HG03064 (cell line): ENCODE measurements at regions not wholly inside any gene's neighbourhood (a gene's known extent, or its start where the extent isn't known, plus 50 kb on each side); places are given as distances from the start of the nearest gene placed in this dataset.

ENCODE experiments used
- ATAC-seq: cut with Tn5 transposase; IDR thresholded peaks from one replicate; pipeline ENCODE4 v1.9.1; 2021; ENCODE audit warnings: low read depth; ENCODE audit not compliant: unreplicated experiment

DNA sequence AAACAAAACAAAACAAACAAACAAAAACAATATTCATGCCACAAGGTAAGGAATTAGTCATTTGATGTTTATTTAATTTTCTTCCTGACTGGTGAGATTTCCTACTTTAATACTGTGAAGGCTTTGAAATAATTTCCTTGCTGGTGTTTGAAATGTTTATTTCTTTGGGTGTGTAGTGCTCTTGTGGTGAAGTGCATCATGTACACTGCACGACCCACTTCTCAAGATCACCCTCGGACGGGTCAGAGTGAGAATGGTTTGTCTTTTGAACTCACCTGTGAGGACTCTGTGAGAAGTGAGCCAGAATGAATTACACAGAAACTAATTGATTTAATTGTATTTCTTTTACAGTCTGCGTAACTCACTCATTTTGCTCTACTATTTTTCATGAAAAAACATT is 1211.5 kb downstream of the SORCS1 start:
- ATAC-seq: no peak

DNA sequence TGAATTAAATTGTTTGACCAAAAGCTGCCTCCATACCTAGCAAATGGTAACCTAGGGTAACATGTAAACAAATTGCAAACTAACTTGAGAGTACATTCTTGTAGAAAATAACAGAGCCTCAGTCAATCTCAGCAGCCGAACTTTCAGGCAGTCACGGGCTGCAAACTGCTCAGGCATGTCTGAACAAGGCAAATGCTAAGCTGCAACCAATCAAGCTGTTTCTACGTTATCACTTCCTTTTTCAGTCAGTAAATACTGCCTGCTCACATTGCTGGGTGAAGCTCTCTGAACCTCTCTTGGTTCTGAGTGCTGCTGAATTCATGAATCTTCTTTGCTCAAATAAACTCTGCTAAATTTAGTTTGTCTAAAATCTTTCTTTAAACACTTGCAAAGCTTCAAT is 1212.4 kb downstream of the SORCS1 start:
- peak; percentile 89 for ATAC-seq

DNA sequence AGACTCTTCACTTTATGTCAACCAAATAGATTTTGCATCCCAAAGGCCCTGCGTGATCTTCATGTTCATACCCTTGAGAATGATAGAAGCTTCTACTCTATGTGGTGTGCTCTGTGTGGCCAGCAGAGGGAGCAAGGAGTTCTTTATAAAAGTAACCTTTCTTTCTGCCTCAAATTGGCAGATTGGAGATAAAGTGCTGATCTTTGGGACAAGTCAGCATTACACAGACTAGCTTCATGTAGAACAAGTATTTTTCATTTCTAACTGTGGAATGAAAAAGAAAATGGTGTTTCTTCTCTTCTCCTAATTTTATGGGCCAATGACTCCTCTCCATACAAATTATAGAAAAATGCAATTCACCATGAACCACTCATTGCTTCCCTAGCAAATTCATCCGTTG is 1214.1 kb downstream of the SORCS1 start:
- ATAC-seq: no peak

DNA sequence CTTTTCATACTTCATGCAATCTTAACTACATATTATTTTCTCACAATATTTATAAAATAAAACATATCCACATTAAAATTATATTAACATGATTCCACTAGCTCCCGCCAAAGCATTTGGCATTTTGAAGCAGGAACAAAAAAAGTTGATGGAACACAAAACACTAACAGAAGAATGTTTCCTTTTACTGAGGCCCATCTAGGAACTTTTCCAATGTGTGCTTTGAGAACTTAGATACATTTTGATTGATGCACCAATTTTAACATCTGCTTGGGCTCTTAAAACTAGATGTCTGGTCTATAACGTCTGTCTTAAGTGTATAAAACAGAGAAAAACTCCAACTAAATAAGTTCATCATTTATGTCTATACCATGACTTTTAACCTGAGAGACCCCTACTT is 1214.8 kb downstream of the SORCS1 start:
- ATAC-seq: no peak

DNA sequence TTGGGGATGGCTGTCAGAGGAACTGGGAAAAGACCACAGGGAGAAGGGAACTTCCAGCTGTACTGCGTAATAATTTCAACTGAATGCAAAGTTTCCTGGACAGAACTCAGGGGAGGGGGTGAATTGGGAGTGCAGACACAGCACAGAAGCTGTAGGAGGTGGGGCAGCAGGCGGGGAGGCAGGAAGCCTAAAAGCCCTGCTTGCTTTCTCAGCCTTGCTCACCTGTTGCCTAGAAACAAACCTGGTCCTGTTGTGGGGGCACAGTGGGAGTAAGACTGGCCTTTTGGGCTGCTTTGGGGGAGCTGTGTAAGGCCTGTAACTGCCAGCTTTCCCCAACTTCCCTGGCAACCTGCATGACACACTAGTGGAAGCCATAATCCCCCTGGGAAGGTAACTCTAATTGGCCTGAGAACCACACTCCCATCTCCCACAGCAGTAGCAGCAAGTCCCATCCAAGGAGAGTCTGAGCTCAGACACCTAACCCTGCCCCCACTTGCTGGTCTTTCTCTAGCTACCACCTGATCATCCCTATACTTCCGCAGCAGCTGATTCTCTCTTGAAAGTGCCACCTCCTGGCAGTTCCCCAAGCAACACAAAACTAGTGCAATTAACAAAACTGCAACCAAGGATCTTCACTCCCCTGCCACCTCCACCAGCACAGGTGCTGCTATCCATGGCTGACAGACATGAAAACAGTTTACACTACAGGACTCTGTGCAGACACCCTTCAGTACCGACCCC is 1239.3 kb downstream of the SORCS1 start:
- no peak for ATAC-seq

DNA sequence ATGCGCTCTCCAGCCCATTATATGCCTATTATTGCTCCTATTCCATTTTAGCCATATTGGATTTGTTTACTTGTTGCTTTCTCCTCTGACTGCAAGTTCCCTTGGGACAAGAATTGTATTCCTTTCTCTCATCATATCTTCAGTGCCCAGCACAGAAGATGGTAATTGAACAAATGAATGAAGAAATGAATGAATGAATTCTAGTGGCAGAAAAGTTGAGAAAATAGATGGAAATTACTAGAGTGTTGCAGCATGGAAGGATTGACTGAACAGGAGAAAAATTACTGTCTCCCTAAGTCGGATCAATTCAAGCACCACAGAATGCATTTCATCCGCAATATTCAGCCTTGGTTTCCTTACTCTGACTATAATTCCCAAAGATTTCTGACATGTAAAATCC is 1243.2 kb downstream of the SORCS1 start:
- no peak for ATAC-seq

DNA sequence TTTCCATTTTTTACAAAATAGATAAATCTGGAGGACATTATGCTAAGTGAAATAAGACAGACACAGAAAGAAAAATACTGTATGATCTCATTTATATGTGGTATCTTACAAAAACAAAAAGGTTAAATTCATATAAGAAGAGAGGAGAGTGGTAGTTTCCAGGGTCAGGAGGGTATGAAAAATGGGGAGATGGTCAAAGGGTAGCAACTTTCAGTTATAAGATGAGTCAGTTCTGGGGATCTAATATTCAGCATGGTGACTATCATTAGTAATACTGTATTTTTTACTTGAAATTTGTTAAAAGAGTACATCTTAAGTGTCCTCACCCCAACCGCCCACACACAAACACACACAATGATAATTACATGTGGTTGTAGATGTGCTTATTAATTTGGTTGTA is 1250.1 kb downstream of the SORCS1 start:
- no peak for ATAC-seq

DNA sequence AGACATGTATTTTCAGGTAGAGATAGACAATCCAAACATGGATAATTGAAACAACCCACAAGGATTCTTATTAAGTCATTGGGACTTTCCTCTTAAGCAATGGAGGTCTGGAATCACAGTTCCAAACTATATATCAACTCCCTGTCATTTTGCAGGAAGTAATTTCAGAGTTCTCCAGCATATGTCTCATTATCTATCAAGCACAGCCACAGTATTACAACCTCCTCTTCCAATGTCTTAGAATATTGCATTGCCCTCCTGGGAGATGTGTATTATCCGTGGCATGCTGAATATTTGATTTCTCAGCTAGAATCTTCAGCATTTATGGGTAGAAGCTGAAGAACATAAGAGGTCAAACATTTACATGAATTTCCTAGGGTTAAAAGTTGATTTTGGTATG is 1255.8 kb downstream of the SORCS1 start:
- no peak for ATAC-seq

DNA sequence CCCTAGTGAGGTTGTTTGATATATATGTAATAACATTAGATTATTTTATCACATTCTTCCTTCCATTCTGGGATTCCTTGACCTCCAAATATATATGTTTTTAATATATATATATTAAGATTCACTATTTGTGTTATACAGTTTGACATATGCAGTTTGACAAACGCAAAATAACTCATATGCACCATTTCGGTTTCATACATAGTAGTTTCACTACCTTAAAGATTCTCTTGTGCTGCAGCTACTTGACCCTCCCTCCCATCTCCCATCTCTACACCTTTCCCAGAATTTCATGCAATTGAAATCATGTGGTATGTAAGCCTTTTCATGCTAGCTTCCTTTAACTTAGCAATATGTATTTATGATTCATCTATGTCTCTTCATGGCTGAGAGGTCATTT is 1244.4 kb downstream of the SORCS3 start:
- ATAC-seq: no peak

DNA sequence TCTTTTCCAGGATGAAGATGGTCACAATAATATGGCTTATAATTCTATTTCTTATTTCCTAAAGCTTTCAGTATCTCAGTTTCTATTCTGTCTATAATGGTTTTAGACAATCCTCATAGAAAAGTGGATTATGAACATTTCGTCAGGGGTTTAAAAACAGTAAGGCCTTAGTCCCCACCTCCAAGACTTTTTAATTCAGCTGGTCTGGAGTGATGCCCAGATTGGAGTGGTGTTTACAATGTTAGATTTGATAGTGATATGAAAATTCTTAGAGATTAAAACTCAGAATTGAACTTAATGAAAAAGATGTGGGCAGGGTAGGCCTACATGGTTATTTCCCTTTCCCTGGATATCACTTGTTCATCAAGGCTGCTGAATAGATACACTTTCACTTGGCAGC is 1238.3 kb downstream of the SORCS3 start:
- ATAC-seq: no peak

DNA sequence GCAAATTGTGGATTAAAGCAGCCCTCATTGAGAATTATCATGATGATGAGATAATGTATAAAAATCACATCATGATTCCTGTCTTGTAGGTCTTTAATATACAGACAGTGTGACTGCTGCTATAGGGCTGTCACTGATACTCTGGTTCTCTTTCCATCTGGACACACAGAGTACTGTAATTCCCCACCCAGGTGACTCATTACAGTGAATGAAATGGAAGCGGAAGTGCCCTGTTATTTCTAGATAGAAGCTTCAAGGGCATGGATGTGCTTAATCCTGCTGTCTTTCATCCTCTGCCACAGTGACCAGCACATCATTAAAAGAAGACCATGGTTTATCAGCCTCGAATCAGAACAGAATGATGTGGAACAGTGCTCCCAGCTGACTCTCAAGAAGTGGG is 1234.0 kb downstream of the SORCS3 start:
- no peak for ATAC-seq

DNA sequence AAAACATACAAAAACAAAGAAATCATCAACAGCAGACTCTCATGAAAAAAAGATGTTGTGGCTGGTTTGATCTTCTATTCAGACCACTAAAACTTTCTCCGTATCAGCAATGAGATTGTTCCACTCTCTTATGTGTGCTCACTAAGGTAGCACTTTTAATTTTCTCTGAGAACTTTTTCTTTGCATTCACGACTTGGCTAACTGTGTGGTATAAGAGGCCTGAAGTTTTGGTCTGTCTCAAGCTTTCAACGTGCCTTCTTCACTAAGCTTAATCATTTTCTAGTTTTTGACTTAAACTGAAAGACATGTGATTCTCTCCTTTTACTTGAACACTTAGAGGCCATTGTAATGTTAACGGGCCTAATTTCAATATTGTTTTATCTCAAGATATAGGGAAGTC is 1231.6 kb downstream of the SORCS3 start:
- ATAC-seq: no peak

DNA sequence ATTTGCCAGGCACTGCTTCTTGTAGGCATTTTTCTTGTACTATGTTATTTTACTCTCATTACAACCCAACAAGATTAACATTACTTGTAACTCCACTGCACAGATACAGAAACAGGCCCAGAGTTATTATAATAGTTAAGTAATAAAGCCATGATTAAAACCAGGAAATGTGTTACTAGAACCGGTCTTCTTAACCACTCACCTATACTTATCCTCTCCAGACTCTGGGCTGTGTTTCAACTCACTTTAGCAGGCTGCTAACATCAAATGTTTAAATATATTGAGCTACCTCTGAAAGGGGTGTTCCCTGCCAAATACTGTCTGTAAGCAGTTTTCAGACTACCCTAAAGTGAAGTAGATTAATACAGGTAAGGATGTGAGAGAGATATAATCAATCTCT is 1227.8 kb downstream of the SORCS3 start:
- no peak for ATAC-seq

DNA sequence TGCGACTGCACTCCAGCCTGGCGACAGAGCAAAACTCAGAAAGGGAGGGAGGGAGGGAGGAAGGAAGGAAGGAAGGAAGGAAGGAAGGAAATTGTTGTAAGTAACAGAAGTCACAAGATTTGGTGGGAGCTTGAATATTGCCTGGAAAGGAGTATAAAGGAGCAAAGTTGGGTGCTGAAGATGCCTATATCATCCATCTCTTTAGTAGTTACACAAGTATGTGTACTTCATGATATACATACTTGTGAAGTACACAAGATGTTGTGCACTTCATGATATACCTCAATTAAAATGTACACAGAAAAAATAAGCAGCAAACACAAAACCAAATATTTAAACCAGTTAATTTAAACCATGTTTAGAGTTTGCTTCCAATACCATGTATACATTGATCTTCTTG is 1223.8 kb downstream of the SORCS3 start:
- ATAC-seq: no peak

DNA sequence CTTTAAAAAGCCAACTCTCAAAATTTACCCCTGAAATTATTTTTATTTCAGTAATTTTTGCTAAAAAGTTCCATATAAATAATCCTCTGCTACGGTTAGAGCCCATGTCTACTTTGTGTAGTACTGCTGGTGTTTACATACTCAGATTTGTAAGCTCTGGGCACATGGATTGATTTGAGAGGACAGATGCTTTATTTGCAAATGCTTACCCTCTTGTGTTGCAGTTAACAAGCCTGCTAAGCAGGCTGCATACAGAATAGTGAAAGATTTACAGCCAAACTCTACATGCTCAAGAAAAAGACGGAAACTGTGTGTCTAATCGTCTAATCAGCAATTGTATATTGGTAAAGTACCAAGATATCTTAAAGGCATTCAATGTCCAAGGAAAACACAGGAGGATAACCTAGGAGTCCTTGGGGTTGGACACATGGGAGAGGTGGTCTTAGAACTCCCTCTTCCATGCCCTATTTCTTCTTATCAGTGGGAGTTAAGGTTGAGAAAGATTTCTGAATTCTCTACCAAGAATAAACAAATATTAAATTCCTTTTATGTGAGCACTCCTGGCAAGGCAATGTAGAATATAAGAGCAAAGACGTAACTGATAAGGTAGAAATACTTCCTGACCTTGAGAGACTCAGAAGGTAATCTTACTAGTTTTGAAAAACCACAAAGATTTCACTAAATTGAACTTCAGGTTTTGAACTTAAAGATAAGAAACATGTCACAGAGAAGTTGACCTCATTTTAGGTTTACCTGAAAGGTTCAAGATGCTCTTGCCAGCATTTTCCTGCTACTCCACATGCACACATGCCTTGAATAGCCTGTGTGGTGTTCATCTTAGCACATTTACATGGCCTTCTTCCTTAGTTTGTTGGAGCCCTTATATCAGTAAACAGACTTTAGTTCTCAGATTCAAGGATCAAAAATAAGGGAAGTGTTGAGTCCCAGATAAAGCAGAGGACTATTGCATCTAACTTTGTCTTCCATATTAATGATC is 1216.5 kb downstream of the SORCS3 start:
- no peak for ATAC-seq

DNA sequence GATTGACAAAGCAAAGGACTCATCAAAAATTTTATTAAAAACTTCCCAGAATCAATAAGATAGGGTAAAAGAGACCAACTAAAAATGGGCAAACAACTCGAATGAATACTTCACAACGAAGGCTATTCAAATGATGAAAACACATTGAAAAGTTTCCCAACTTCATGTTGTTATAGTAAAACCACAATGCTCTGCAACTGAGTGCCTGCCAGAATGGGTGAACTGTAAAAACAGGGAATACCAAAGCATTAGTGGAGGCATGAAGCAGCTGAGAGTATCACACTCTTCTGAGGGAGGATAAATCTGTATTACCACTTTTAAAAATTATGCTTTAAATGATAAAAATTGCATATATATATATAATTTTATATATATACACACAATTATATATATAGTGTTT is 1214.7 kb downstream of the SORCS3 start:
- ATAC-seq: no peak

DNA sequence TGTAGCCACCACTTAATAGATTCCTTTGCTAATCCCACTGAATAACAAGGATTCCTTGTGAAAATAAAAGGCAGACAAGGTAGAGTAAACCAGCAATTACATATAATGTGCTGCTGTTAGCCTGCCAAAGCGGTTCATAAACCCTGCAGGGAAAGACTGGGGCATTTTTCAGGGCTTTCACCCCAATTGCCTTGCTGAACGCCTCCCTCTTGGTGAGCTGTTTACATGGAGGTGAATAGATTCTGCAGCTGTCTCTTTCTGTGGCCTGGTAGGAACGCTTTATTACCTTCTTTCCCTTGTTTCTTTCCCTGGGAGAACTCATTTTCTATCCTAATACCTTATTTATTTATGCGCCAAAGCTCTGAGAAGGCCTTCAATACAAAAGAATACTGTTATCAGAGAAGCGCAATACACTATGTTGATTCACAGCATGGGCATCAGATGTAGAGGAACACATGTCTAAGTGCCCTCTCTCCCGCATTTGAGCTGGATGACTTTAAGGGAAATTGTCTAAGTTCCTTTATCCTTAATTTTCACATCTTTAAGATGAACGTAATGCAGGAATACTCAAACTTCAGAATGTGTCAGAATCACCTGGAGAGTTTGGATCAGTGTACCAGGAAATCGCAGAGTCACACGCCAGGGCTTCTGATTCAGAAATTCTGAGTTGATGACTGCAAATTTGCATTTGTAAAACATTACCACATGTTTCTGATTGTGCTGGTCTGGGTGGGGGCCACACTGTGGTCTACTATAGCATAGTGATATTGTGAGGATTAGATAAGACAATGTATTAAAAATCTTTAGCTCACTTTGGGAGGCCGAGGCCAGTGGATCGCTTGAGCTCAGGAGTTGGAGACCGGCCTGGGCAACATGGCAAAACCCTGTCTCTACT is 1203.8 kb downstream of the SORCS3 start:
- ATAC-seq: no peak

DNA sequence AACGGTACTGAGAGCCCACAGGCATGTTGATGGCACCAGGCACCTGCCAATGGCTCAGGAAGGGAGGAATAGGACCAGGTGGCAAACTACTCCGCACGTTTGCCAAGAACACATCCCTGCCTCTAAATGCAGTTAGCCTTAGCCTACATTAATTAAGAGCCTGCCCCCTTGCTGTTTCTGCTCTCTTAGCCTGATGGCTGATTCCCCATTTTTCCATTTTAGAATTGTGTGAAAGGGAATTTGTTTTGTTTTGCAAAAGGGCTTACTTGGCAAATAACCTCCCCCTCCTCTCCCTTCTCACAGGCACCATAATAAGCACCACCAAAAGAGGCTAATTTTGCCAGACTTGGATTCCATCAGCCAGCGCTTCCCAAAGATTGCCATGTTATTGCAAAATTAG is 1203.2 kb downstream of the SORCS3 start:
- ATAC-seq: no peak

DNA sequence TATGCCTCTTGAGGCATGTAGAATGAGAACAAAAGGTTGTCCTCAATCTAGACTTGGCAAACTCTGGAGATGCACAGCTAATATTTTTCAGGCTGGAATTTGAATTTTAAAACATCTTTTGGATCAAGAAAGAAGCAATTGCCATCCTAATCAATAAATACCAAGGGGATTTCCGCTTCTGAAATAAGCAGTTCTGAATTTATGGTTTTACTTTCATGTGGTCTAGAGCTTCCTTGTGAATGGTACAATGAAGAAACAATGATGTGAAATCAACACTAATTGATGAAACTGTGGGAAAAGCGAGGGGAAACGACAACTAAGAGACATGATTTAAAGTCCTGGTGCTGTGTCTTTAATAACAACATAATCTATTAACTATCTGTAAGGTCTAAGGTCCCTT is 1202.7 kb downstream of the SORCS3 start:
- ATAC-seq: no peak

DNA sequence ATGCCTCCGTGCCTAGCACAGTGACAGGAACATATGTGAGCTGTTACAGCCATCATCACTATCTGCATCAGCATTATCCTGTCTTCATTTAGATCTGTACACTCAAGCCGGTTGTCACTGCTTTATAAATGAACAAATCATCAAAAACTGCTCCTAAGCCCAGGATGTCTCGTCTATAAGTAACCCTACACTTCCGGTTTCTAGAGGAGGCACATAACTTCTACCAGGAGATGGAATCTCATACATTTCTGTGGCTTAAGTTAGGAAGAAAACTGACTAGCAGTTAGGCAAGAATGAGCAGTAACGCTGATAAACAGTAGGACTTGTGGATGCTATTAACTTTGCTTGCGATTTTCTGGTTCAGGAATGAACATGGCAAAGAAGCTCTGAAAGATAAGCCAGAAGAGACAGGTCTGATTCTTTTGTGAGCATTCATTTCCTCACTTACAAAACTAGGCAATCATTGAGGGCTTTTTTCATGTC is 1199.2 kb downstream of the SORCS3 start:
- no peak for ATAC-seq

DNA sequence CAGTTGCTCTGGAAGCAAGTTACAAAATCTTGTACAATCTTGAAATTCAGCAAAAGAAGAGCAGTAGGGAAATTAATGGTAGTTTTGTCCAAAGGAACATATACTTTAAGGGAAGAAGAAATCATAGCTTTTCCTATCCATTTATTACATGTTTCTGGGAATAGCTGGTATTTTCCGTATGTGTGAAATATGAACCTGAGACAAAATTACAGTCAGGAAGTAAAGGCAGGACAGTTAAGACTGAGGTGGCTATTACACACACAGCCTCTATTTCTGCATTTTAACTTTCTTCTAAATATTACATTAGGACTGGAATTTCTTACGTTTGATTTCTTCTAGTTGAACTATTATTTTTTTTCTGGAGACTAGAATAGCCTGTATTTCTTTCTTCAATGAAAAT is 1197.3 kb downstream of the SORCS3 start:
- ATAC-seq: no peak
